Right atrium auricular region (tissue), 2 donors: ENCODE measurements at regions not wholly inside any gene's neighbourhood (a gene's known extent, or its start where the extent isn't known, plus 50 kb on each side); places are given as distances from the start of the nearest gene placed in this dataset.
A peak's percentile ranks its signal among the peaks of the same experiment; 100 is the strongest.

Experiments used
- DNase-seq: peaks from one replicate; pipeline ENCODE4 v3.0.0-alpha.2; 2019; ENCODE audit warnings: low spot score
- H3K27ac ChIP-seq, 2 donors: fragments of 200-600 bp; sonication (generic); 1 replicate in 1 of 2; 2 replicates in 1 of 2; pipeline ENCODE4 v1.5.1; 2016 to 2019
- H3K27me3 ChIP-seq, 2 donors: fragments of 200-600 bp; sonication (generic); one replicate each; pipeline versions ENCODE4 v1.5.1 to v1.6.0; 2017 to 2019
- H3K36me3 ChIP-seq: fragments of 200-600 bp; sonication (generic); one replicate; pipeline ENCODE4 v1.5.1; 2016
- H3K4me1 ChIP-seq, 2 donors: fragments of 200-600 bp; sonication (generic); one replicate each; pipeline versions ENCODE4 v1.5.1 to v1.6.0; 2017 to 2019
- H3K4me3 ChIP-seq, 2 donors: fragments of 200-600 bp; sonication (generic); 1 replicate in 1 of 2; 2 replicates in 1 of 2; pipeline ENCODE4 v1.5.1; 2017 to 2019; ENCODE audit warnings: mild to moderate bottlenecking in 1 of 2, moderate library complexity in 1 of 2
- H3K9me3 ChIP-seq, 2 donors: fragments of 200-600 bp; sonication (generic); one replicate each; pipeline ENCODE4 v1.5.1; 2019
- CTCF ChIP-seq, 2 donors: fragments of 200-600 bp; sonication (generic); IDR thresholded peaks; one replicate each; pipeline ENCODE4 v1.5.1; 2019; ENCODE audit warnings: antibody characterized with exemption in 2 of 2

GRCh38 chr2:217186152-217186551, 326.3 kb upstream of the TNP1 start:
- TF ChIP-seq CTCF (IDR thresholded peaks at IDR 0.05): no peak
- peak overlapping the region in 1 of 2 donors; percentile 26 for H3K27ac ChIP-seq
- H3K9me3 ChIP-seq: no peaks in the 10 kb centered on the region
- H3K4me1 ChIP-seq: peaks cover 0 to 13% of the 10 kb centered on the region in 2 donors
- no peaks in the 10 kb centered on the region for H3K27me3 ChIP-seq
- no peaks in the 10 kb centered on the region for H3K36me3 ChIP-seq
- no peak overlapping the region for H3K4me3 ChIP-seq
- DNase-seq: peak; percentile 68

- H3K27me3 ChIP-seq: no peaks in the 10 kb centered on the region
- DNase-seq: no peak
- no peak for TF ChIP-seq CTCF (IDR thresholded peaks at IDR 0.05)
- peaks cover 0 to 13% of the 10 kb centered on the region in 2 donors for H3K4me1 ChIP-seq
- no peaks in the 10 kb centered on the region for H3K9me3 ChIP-seq
- H3K36me3 ChIP-seq: no peaks in the 10 kb centered on the region
- H3K4me3 ChIP-seq: no peak overlapping the region
- peak overlapping the region in 1 of 2 donors; percentile 26 for H3K27ac ChIP-seq
Measured at GRCh38 chr2:217185265-217185995, 325.6 kb upstream of the TNP1 start.

GRCh38 chr2:217184242-217184641, 324.4 kb upstream of the TNP1 start:
- no peak for TF ChIP-seq CTCF (IDR thresholded peaks at IDR 0.05)
- no peak for DNase-seq
- H3K9me3 ChIP-seq: no peaks in the 10 kb centered on the region
- H3K4me1 ChIP-seq: peaks cover 0 to 13% of the 10 kb centered on the region in 2 donors
- no peak overlapping the region for H3K4me3 ChIP-seq
- no peak overlapping the region for H3K27ac ChIP-seq
- H3K27me3 ChIP-seq: no peaks in the 10 kb centered on the region
- H3K36me3 ChIP-seq: no peaks in the 10 kb centered on the region

GRCh38 chr2:217183471-217183870, 323.6 kb upstream of the TNP1 start:
- H3K27me3 ChIP-seq: no peaks in the 10 kb centered on the region
- no peak overlapping the region for H3K27ac ChIP-seq
- H3K4me3 ChIP-seq: no peak overlapping the region
- H3K4me1 ChIP-seq: peaks cover 0 to 13% of the 10 kb centered on the region in 2 donors
- H3K36me3 ChIP-seq: no peaks in the 10 kb centered on the region
- no peak for TF ChIP-seq CTCF (IDR thresholded peaks at IDR 0.05)
- DNase-seq: no peak
- H3K9me3 ChIP-seq: no peaks in the 10 kb centered on the region

GRCh38 chr2:217182926-217183325, 323.1 kb upstream of the TNP1 start:
- Histone ChIP-seq H3K36me3 (no peaks in the 10 kb centered on the region), H3K9me3 (no peaks in the 10 kb centered on the region), H3K27ac (no peak overlapping the region), H3K27me3 (no peaks in the 10 kb centered on the region), H3K4me1 (peaks cover 0 to 13% of the 10 kb centered on the region in 2 donors), H3K4me3 (no peak overlapping the region)
- no peak for DNase-seq
- no peak for TF ChIP-seq CTCF (IDR thresholded peaks at IDR 0.05)

GRCh38 chr2:217181512-217181911, 321.6 kb upstream of the TNP1 start:
- TF ChIP-seq CTCF (IDR thresholded peaks at IDR 0.05): no peak
- no peaks in the 10 kb centered on the region for H3K36me3 ChIP-seq
- no peaks in the 10 kb centered on the region for H3K27me3 ChIP-seq

More at GRCh38 chr2:217181512-217181911, 321.6 kb upstream of the TNP1 start:
- DNase-seq: no peak
- Histone ChIP-seq H3K27ac (no peak overlapping the region), H3K4me3 (no peak overlapping the region), H3K4me1 (peaks cover 0 to 13% of the 10 kb centered on the region in 2 donors), H3K9me3 (no peaks in the 10 kb centered on the region)
